HG03575 (cell line): ENCODE measurements at regions not wholly inside any gene's neighbourhood (a gene's known extent, or its start where the extent isn't known, plus 50 kb on each side); places are given as distances from the start of the nearest gene placed in this dataset.
"Not testable (repeated sequence)": the region's sequence is repeated elsewhere in the genome, so short reads cannot be mapped to it uniquely, and the experiment has no call there.

Experiments
- ATAC-seq: cut with Tn5 transposase; IDR thresholded peaks from one replicate; pipeline ENCODE4 v1.9.1; 2021; ENCODE audit not compliant: unreplicated experiment, insufficient number of reproducible peaks, low FRiP score; ENCODE audit errors: extremely low read depth

- no peak for ATAC-seq
These were observed 768.9 kb downstream of the TAF11L14 start for GRCh38 chr5:18403141-18403540.

GRCh38 chr5:18403941-18404438, 769.7 kb downstream of the TAF11L14 start:
- ATAC-seq = no peak

DNA sequence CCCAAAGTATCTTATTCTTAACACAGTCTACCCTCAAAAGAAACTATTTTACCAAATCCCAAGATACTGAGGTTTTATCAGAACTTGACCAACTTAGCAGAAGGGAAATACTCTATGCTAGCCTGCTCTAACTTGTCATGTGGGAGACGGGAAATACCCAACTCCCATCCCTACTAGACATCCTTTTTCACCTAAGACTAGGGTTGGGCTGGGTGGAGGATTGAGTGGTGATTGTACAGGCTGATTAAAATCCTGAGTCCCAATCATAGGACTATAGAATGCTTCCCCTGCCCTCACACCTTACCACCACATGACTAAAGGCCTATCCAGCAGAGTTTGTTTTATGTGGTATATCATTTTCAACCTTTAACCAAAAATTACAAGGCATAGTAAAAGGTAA, 786.5 kb downstream of the TAF11L14 start:
- no peak for ATAC-seq

GRCh38 chr5:18433336-18433735, 799.1 kb downstream of the TAF11L14 start:
- no peak for ATAC-seq

- ATAC-seq = no peak
These were observed 803.9 kb downstream of the TAF11L14 start for GRCh38 chr5:18438126-18438525.

- ATAC-seq = no peak
These were observed 821.3 kb downstream of the TAF11L14 start for GRCh38 chr5:18455521-18455920.

- no peak for ATAC-seq
These were observed 823.0 kb downstream of the TAF11L14 start for GRCh38 chr5:18457255-18457654.

DNA sequence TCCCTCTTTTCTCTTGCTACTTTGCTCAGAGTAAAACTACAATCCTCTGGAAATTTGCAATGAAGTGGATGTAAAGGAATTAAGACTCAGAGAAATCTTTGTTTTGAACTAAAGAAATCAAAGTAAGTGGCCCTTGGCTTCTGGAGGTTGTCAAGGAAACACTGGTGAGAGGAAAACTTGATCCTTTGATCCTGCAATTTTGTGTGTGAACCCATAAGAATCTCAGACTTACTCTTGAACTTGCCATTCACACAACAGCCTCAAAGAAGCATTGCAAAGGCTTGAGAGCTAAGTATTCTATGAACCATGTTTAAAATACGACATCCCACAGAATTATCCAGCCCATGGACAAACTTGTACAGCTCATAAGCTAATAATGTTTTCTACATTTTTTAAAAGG, 827.5 kb downstream of the TAF11L14 start:
- no peak for ATAC-seq

DNA sequence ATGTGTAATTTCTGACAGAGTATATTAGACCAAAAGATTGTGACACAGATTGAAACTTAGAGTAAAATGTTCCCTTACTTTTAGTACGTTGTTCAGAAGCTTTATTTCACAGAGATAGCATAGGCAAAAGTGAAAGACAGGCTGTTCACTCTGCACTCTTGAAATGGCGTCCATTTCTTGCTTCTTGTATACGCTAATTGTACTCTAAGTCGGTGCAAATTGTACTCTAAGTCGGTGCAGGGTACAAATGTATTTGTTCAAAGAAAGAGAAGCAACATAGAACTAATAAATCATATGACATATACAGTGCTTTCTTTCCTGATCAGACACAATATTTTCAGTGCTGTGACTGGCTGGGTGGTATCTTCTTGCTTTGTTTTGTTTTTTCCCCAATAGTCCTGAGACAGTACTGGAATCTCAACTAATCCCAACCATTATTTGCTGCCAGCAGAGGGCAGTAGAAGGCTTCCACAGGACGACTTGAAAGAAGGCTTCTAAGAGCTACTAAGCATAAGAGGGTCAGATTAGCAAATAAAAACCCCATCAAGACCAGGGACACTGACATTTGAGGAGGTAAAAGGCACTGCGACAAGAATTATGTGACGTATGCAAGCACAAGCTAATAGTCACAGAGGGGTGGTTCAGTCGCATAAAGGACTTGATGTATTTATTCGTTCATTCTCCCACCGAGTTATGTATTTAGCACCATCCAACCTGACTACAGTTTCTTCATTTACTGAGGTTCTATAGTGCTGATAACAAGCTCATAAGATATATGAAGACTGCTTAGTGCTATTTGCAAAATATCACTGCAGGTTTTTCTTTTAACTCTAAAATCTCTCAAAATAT, 831.8 kb downstream of the TAF11L14 start:
- ATAC-seq = peak; percentile 75

DNA sequence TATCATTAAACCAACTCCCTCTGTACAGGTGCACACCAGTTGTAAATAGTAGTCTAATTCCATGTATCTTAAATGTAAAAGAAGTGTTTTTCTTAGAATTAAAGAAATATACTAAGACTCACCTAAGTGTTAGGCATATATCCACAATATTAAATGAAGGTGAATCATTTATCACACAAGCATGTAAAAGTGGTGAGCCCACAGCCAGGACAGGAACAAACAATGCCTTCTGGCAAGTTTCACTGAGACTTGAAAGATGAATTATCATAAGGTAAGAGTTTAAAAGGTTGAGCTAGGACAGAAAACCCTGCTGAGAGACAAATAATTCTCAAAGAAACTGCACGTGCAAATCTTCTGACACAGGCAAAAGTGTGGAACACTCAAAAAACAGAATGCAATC, 832.5 kb downstream of the TAF11L14 start:
- ATAC-seq = no peak

- ATAC-seq = not testable (repeated sequence)
These were observed 837.5 kb downstream of the TAF11L14 start for GRCh38 chr5:18471791-18472190.

GRCh38 chr5:18483451-18483850, 849.2 kb downstream of the TAF11L14 start:
- ATAC-seq = no peak

GRCh38 chr5:18487928-18488480, 853.7 kb downstream of the TAF11L14 start:
- ATAC-seq = no peak

- ATAC-seq = no peak
These were observed 855.4 kb downstream of the TAF11L14 start for GRCh38 chr5:18489703-18490102.

GRCh38 chr5:18491349-18491748, 857.1 kb downstream of the TAF11L14 start:
- ATAC-seq = no peak

DNA sequence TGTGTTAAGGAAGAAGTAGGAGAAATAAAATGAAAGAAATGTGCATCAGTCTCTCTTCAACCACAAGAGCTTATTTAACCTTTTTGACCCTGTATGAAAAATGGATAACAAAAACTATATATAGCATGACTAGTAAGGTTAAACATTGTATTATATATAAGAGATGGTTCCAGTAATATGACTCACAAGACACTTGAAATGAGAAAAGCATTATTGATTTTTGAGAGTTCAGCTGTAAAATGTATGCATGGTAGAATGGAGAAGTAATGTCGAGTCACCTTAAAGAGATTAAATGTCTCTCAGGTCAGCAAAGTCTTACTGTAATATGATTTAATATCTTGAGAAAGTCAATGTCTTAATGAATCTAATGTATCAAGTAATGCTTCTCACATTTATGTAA, 860.9 kb downstream of the TAF11L14 start:
- ATAC-seq = no peak

DNA sequence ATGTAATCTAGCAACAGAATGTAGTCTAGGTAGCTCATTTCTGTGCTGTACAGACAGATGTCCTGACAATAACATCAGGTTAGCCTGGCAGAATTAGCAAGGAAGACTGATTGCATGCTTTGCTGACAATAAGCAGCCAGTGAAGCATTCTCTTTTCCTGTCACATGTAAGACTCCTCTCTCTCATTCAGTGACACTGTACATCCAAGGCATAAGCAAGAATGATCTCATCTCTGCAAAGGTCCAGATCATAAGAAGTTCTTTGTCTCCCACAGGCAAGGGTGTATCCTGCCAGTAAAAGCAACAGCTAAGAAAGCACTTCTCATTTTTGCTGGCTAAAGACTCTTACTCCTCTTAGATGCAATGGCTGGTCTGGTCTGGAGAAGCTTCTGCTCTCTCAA, 861.8 kb downstream of the TAF11L14 start:
- ATAC-seq = no peak

DNA sequence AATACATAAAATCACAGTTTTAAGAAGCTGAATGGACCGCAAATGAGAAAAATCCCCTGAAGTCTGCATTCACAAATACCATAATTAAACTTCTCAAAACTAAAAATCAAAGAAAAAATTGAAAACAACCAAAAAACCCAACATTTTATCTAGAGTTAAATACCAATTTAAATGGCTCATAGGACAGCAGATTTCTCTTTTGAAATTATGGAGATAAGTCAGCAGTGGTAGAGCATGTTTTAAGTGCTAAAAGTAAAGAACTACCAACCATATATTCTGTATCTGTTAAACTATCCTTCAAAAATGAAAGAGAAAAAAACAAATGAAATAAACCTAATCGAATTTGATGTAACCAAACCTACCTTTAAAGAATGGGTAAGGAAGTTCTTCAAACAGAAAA, 862.8 kb downstream of the TAF11L14 start:
- ATAC-seq = no peak

- ATAC-seq = no peak
These were observed 869.6 kb downstream of the TAF11L14 start for GRCh38 chr5:18503797-18504328.

GRCh38 chr5:18507114-18507513, 872.9 kb downstream of the TAF11L14 start:
- no peak for ATAC-seq
